ENCODE measurements at regions not wholly inside any gene's neighbourhood (a gene's known extent, or its start where the extent isn't known, plus 50 kb on each side); places are given as distances from the start of the nearest gene placed in this dataset.

GRCh38 chr20:22368235-22368634 lies 216.1 kb downstream of the FOXA2 start:
- no peak for DNase-seq

- DNase-seq: no peak
These were observed 217.7 kb downstream of the FOXA2 start for GRCh38 chr20:22366631-22367030.

GRCh38 chr20:22354647-22355046 lies 229.7 kb downstream of the FOXA2 start:
- DNase-seq: no peak

- DNase-seq: no peak
These were observed 230.8 kb downstream of the FOXA2 start for GRCh38 chr20:22353586-22353985.

GRCh38 chr20:22352019-22352418 lies 232.4 kb downstream of the FOXA2 start:
- no peak for DNase-seq

GRCh38 chr20:22350624-22351023 lies 233.7 kb downstream of the FOXA2 start:
- DNase-seq: no peak

GRCh38 chr20:22348010-22348409 lies 236.4 kb downstream of the FOXA2 start:
- no peak for DNase-seq

GRCh38 chr20:22346716-22347115 lies 237.7 kb downstream of the FOXA2 start:
- DNase-seq: no peak

GRCh38 chr20:22343612-22344011 lies 240.8 kb downstream of the FOXA2 start:
- DNase-seq: no peak

GRCh38 chr20:22342410-22342809 lies 242.0 kb downstream of the FOXA2 start:
- DNase-seq: no peak

- DNase-seq: no peak
These were observed 242.9 kb downstream of the FOXA2 start for GRCh38 chr20:22341508-22341907.

GRCh38 chr20:22339946-22340345 lies 244.4 kb downstream of the FOXA2 start:
- DNase-seq: no peak

- peak in 1 of 2 donors; percentile 26 for DNase-seq
These were observed 245.1 kb downstream of the FOXA2 start for GRCh38 chr20:22339091-22339881.

GRCh38 chr20:22338140-22338708 lies 246.1 kb downstream of the FOXA2 start:
- no peak for DNase-seq

- DNase-seq: no peak
These were observed 249.2 kb downstream of the FOXA2 start for GRCh38 chr20:22335210-22335609.

- peak; percentile 2 to 4 for DNase-seq
These were observed 250.4 kb downstream of the FOXA2 start for GRCh38 chr20:22333885-22334545.

GRCh38 chr20:22324505-22324904 lies 259.9 kb downstream of the FOXA2 start:
- DNase-seq: no peak

GRCh38 chr20:22322513-22322912 lies 261.9 kb downstream of the FOXA2 start:
- DNase-seq: no peak

- no peak for DNase-seq
These were observed 263.2 kb downstream of the FOXA2 start for GRCh38 chr20:22321191-22321590.

- DNase-seq: no peak
These were observed 264.0 kb downstream of the FOXA2 start for GRCh38 chr20:22320245-22320915.

GRCh38 chr20:22315771-22316170 lies 268.6 kb downstream of the FOXA2 start:
- DNase-seq: no peak

GRCh38 chr20:22315073-22315472 lies 269.3 kb downstream of the FOXA2 start:
- DNase-seq: no peak

GRCh38 chr20:22312744-22313346 lies 271.5 kb downstream of the FOXA2 start:
- DNase-seq: peak in 1 of 2 donors; percentile 25

Data from hippocampal formation (tissue), 2 donors.